GM12878 (cell line): ENCODE measurements at regions not wholly inside any gene's neighbourhood (a gene's known extent, or its start where the extent isn't known, plus 50 kb on each side); places are given as distances from the start of the nearest gene placed in this dataset.
A peak's percentile ranks its signal among the peaks of the same experiment; 100 is the strongest.

Experiments used
- ATAC-seq: fragments of 200-7000 bp; cut with Tn5 transposase; 3 replicates; pipeline ENCODE4 v1.9.1; 2020; ENCODE audit warnings: mild to moderate bottlenecking, moderate library complexity
- BruUV-seq: library from RNA; stranded (reverse); fragments of 400-500 nt; replicated peaks from 2 replicates; lab custom pipeline; 2021; lab: Mats Ljungman, UMichigan
- CTCF ChIA-PET: fragments of 300-600 bp; sonication (Branson Sonifier 250); formaldehyde crosslinking; extraction: SDS; loops from one replicate; lab custom pipeline; 2021; ENCODE audit warnings: inconsistent platforms; lab: Yijun Ruan, JAX
- POLR2A ChIA-PET: fragments of 350-600 bp; formaldehyde crosslinking; extraction: SDS; loops from one replicate; lab custom pipeline; 2021; ENCODE audit warnings: inconsistent platforms; lab: Charles Lee
- RAD21 ChIA-PET: fragments of 300-600 bp; sonication (Branson Sonifier 250); formaldehyde crosslinking; loops from one replicate; lab custom pipeline; 2023; ENCODE audit warnings: antibody characterized with exemption; ENCODE audit not compliant: unreplicated experiment; lab: Charles Lee
- SMC1A ChIA-PET: fragments of 300-600 bp; sonication (Branson Sonifier 250); formaldehyde crosslinking; loops from one replicate; lab custom pipeline; 2023; ENCODE audit not compliant: unreplicated experiment, uncharacterized antibody; lab: Charles Lee
- DNase-seq: peaks from one replicate; pipeline ENCODE4 v3.0.0-alpha.2; 2011; ENCODE audit warnings: low read depth, low spot score
- FAIRE-seq: peaks from 3 replicates; lab custom pipeline; 2011; peaks lifted over from hg19 to GRCh38; lab: Jason Lieb, UNC
- H2AFZ ChIP-seq: 2 replicates; pipeline ENCODE4 v1.6.0; 2011; ENCODE audit warnings: low read depth, low read length, control low read depth; ENCODE audit not compliant: control insufficient read depth
- H3K27ac ChIP-seq: 2 replicates; pipeline ENCODE4 v1.5.1; 2011; ENCODE audit warnings: control low read depth; ENCODE audit not compliant: control insufficient read depth, insufficient read depth
- H3K27me3 ChIP-seq, 2 experiments: replicated peaks in 1 of 2; 2 replicates each; pipeline versions ENCODE4 v1.6.0 to v1.6.1; 2011; ENCODE audit warnings: low read length in 1 of 2; ENCODE audit not compliant: control insufficient read depth in 2 of 2, insufficient read depth in 2 of 2
- H3K36me3 ChIP-seq, 2 experiments: 2 replicates each; pipeline ENCODE4 v1.5.1; 2011; ENCODE audit warnings: low read length in 1 of 2; ENCODE audit not compliant: control insufficient read depth in 2 of 2, insufficient read depth in 2 of 2
- H3K4me1 ChIP-seq: 2 replicates; pipeline ENCODE4 v1.6.1; 2011; ENCODE audit warnings: mild to moderate bottlenecking, low read length, moderate library complexity, mixed read lengths; ENCODE audit not compliant: control insufficient read depth, insufficient read depth
- H3K4me2 ChIP-seq: 2 replicates; pipeline ENCODE4 v1.6.0; 2011; ENCODE audit warnings: control low read depth; ENCODE audit not compliant: control insufficient read depth, insufficient read depth
- H3K4me3 ChIP-seq: fragments of 200-600 bp; sonication (generic); 2 replicates; pipeline ENCODE4 v1.5.1; 2016
- H3K79me2 ChIP-seq: 2 replicates; pipeline ENCODE4 v1.6.0; 2011; ENCODE audit warnings: low read length; ENCODE audit not compliant: control insufficient read depth, insufficient read depth
- H3K9ac ChIP-seq: 2 replicates; pipeline ENCODE4 v1.8.0; 2011; ENCODE audit warnings: low read length, control low read depth, mixed read lengths; ENCODE audit not compliant: control insufficient read depth, insufficient read depth
- H3K9me3 ChIP-seq: replicated peaks from 3 replicates; pipeline ENCODE4 v1.5.1; 2011; ENCODE audit warnings: mild to moderate bottlenecking, low read length; ENCODE audit not compliant: control insufficient read depth, insufficient read depth
- H4K20me1 ChIP-seq: 2 replicates; pipeline ENCODE4 v1.6.0; 2011; ENCODE audit not compliant: control insufficient read depth, insufficient read depth
- BHLHE40 ChIP-seq, 2 experiments: fragments of 450-650 bp in 1 of 2; IDR thresholded peaks; 2 replicates each; pipeline ENCODE4 v1.6.1; 2011 to 2017; ENCODE audit warnings: low read depth in 2 of 2, borderline replicate concordance in 1 of 2, improper control_type of control experiment in 1 of 2, low read length in 1 of 2, mild to moderate bottlenecking in 1 of 2
- CREB1 ChIP-seq: IDR thresholded peaks from 2 replicates; pipeline ENCODE4 v1.6.1; 2012; ENCODE audit warnings: low read depth, mild to moderate bottlenecking, inconsistent platforms
- CUX1 ChIP-seq: IDR thresholded peaks from 2 replicates; pipeline ENCODE4 v1.6.1; 2012; ENCODE audit warnings: improper control_type of control experiment, low read depth, low read length; ENCODE audit not compliant: insufficient replicate concordance
- E2F8 ChIP-seq: fragments of 450-650 bp; IDR thresholded peaks from 2 replicates; pipeline ENCODE4 v1.6.1; 2018; ENCODE audit warnings: mild to moderate bottlenecking, low read depth, moderate library complexity; ENCODE audit not compliant: partially characterized antibody
- HDAC6 ChIP-seq: fragments of 200-600 bp; sonication (generic); IDR thresholded peaks from one replicate; pipeline ENCODE4 v1.8.0; 2017; ENCODE audit warnings: antibody characterized with exemption; ENCODE audit not compliant: unreplicated experiment
- IKZF2 ChIP-seq, 2 experiments: fragments of 450-650 bp; IDR thresholded peaks; 2 replicates each; pipeline ENCODE4 v1.6.1; 2017; ENCODE audit warnings: mild to moderate bottlenecking in 2 of 2, moderate library complexity in 2 of 2
- MLLT1 ChIP-seq: fragments of 450-650 bp; IDR thresholded peaks from 2 replicates; pipeline ENCODE4 v1.6.1; 2016; ENCODE audit warnings: mild to moderate bottlenecking
- SPI1 ChIP-seq: IDR thresholded peaks from 2 replicates; pipeline ENCODE4 v1.6.1; 2011; ENCODE audit warnings: low read depth, mild to moderate bottlenecking, low read length, moderate library complexity, borderline replicate concordance; ENCODE audit not compliant: insufficient read depth
- TAF1 ChIP-seq: IDR thresholded peaks from 2 replicates; pipeline ENCODE4 v1.6.1; 2011; ENCODE audit warnings: mild to moderate bottlenecking, low read depth, low read length, borderline replicate concordance
- ZBTB4 ChIP-seq: fragments of 450-650 bp; formaldehyde crosslinking; IDR thresholded peaks from 2 replicates; pipeline ENCODE4 v1.4.0; 2022; ENCODE audit warnings: mild to moderate bottlenecking, moderate library complexity
- ZNF24 ChIP-seq: fragments of 450-650 bp; IDR thresholded peaks from 2 replicates; pipeline ENCODE4 v1.6.1; 2017; ENCODE audit warnings: antibody characterized with exemption, mild to moderate bottlenecking
- WGBS: methylation state at CpG from one replicate; pipeline ENCODE4 v1.1.6; 2016; ENCODE audit warnings: low lambda C conversion rate; ENCODE audit not compliant: insufficient replicate concordance, insufficient coverage; ENCODE audit errors: missing lambda C conversion rate; 5-methylcytosine and 5-hydroxymethylcytosine counted together
- in situ Hi-C: fragments of 300-500 bp; cut with MboI; formaldehyde crosslinking; loops from 9 replicates; pipeline ENCODE4 v1.14.3; 2018; ENCODE audit warnings: mixed read lengths
- intact Hi-C: fragments of 100-400 bp; cut with micrococcal nuclease; formaldehyde crosslinking; loops from one replicate; pipeline ENCODE4 v1.14.2; 2022; ENCODE audit not compliant: unreplicated experiment

- H3K9ac ChIP-seq = no peak overlapping the region
- ChIA-PET RAD21 (no interaction called here), POLR2A (interaction anchor here (0.6 kb wide), 1 partner anchor 1847 kb away, joined by 4 read pairs; no protein-coding TSS in a partner anchor), CTCF (no interaction called here), SMC1A (interaction anchor here (1.3 kb wide), 1 partner anchor 12 kb away, joined by 3 read pairs; no protein-coding TSS in a partner anchor)
- H3K4me2 ChIP-seq = no peak overlapping the region
- WGBS = 3% methylated on average over 3 of the region's 3 CpGs
- no peaks in the 10 kb centered on the region for H3K79me2 ChIP-seq
- in situ Hi-C loops = no loop called here
- H2AFZ ChIP-seq = no peak overlapping the region
- no TSS peak for BruUV-seq
- H3K4me3 ChIP-seq = no peak overlapping the region
- ATAC-seq (peak; percentile 90), DNase-seq (peak; percentile 13), FAIRE-seq (no peak)
- no peaks in the 10 kb centered on the region for H3K27me3 ChIP-seq
- intact Hi-C loops = no loop called here
- no peaks in the 10 kb centered on the region for H3K4me1 ChIP-seq
- H3K9me3 ChIP-seq = peaks cover 2% of the 10 kb centered on the region; the same call in 2 of the 3 replicates
- no peak overlapping the region for H3K27ac ChIP-seq
- no peaks in the 10 kb centered on the region for H3K36me3 ChIP-seq
- H4K20me1 ChIP-seq = no peaks in the 10 kb centered on the region
- no peak for TF ChIP-seq ZNF24
- TF ChIP-seq CREB1 = no peak
- TF ChIP-seq MLLT1 = no peak
- TF ChIP-seq BHLHE40 (IDR thresholded peaks at IDR 0.05; ENCODE audit: borderline replicate concordance in 1 of 2, low read depth in 2 of 2, low read length in 1 of 2) = no peak
- TF ChIP-seq HDAC6 = no peak
- no peak for TF ChIP-seq CUX1
- no peak for TF ChIP-seq IKZF2 (IDR thresholded peaks at IDR 0.05)
- no peak for TF ChIP-seq TAF1
- no peak for TF ChIP-seq E2F8
- no peak for TF ChIP-seq SPI1
- no peak for TF ChIP-seq ZBTB4 (CRISPR knock-in tag)
Measured at GRCh38 chr3:116877968-116878367, 168.4 kb downstream of the TUSC7 start.
